KG1 (cell line): ENCODE measurements at regions not wholly inside any gene's neighbourhood (a gene's known extent, or its start where the extent isn't known, plus 50 kb on each side); places are given as distances from the start of the nearest gene placed in this dataset.

ENCODE experiments used
- DNase-seq: peaks from one replicate; lab custom pipeline; 2025; lab: John Stamatoyannopoulos, UW

- DNase-seq = no peak
Measured at GRCh38 chr5:74288448-74289108, 351.9 kb downstream of the ENC1 start.

DNA sequence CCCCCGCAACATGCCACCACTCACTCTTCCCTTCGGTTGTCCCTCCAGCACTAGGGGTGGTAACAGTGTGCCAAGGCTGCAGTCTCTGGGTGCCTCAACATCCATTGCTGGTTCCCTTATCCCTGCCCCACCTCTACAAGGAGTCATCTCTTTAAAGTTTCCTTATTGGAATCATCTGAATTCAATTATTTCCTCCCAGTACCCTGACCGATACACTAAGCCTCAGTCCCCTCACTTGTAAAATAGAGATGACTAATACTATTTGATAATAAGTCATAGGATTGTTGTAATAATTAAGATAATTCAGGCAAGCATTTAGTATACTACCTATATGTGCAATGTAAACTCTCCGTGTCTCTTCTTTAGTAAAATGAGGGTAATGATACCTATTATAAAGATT is 352.5 kb downstream of the ENC1 start:
- no peak for DNase-seq

DNA sequence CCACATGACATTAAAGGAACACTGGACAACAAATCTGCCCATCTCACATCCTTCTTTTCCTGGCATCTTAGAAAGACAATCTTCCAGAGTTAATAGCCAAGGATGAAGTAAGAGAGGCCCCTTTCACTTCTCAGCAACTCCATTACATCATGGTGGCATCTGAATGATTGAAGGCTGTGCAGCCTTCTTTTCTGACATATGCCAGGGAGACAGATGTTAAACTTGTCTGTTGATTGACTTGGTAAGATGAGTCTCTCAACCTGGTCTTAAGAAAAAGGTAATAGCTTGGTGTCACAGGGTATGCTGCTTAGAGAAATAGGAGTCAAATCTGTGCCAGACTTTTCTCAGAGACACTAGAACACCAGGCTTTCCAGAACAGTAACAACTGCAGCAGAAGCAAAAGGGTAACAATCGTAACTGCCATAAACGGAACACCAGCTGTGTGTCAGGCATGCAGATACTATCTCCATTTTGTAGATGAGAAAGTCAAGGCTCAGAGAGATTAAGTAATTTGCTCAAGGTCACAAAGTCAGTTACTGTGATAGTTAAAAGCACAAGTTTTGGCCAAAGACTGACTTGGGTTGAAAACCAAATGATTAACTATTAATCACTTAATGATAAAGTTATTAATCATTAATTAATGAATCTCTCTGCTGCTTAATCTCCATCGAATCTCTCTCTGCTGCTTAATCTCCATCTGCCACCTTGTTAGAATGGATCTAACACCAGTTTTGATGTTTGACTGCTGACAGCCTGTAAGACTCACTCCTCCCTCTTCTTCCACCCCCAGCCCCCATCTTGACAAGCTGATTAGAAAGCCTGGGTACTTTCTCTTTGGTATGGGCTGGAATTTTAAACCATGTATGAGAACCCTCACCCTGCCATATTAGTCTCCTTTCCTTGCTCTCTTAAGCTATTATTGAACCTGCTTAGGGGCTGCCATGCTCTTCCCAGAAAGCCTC is 353.5 kb downstream of the ENC1 start:
- no peak for DNase-seq

GRCh38 chr5:74285675-74286280 is 354.8 kb downstream of the ENC1 start:
- DNase-seq = no peak

GRCh38 chr5:74282490-74282889 is 358.0 kb downstream of the ENC1 start:
- no peak for DNase-seq

DNA sequence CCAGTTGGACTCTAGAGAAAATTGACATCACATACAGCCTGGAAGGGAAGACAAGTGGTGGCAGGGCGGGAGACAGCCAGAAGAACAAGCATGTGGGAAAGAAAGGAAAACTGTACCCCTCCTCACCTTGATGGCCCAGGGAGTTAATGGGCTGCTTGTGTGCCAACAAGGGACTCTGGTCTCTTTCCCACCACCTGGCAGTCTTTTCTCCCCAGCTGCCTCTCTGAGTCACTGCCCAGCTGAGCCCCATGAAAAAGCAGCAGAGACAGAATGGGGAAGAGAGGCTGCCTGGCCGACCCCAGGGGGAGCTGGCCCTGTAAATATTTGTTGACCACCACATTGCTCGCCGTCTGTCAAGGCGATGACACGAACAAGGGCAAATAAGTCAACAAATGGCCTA is 359.4 kb downstream of the ENC1 start:
- no peak for DNase-seq

GRCh38 chr5:74280306-74280705 is 360.2 kb downstream of the ENC1 start:
- DNase-seq = no peak

GRCh38 chr5:74279244-74279643 is 361.3 kb downstream of the ENC1 start:
- DNase-seq = no peak

GRCh38 chr5:74277418-74277817 is 363.1 kb downstream of the ENC1 start:
- DNase-seq = no peak

DNA sequence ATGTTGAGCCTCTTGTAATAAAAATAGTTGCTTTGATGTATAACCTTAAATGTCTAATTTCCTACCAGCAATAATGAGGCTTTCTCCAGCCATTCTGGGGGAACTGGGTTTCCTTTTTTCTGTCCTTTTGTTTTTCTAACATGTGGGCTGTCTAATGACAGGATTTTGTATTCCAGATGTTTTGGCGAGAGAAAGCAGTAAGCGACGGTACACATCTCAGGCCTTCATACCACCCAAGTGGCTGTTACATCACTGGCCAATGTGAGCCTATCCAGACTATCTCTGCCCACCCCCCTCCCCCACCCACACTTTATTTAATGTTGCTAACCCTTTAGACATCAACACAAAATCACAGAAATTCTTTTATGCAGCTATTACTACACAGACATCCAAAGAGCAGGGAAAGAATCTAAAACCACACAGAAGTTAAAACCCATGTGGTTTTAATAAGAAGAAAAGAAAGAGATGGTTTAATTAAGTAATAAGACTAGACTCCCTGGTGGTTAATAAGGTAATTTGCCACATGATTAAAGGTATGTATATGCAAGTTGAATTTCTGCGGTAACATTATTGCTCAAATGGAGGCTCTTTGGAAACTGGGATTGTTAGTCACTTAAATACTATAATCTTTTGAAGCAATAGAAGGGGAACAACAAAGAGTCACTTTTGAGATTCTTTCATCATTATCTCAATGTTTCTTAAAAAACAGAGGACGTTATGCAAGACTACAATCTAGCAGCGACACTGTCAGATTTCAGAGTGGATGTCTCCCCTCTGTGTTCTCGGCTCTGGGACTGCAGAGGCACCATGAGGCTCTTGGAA is 365.1 kb downstream of the ENC1 start:
- DNase-seq = no peak

- no peak for DNase-seq
Measured at GRCh38 chr5:74274326-74274725, 366.2 kb downstream of the ENC1 start.

- DNase-seq = no peak
Measured at GRCh38 chr5:74272831-74273451, 367.6 kb downstream of the ENC1 start.

DNA sequence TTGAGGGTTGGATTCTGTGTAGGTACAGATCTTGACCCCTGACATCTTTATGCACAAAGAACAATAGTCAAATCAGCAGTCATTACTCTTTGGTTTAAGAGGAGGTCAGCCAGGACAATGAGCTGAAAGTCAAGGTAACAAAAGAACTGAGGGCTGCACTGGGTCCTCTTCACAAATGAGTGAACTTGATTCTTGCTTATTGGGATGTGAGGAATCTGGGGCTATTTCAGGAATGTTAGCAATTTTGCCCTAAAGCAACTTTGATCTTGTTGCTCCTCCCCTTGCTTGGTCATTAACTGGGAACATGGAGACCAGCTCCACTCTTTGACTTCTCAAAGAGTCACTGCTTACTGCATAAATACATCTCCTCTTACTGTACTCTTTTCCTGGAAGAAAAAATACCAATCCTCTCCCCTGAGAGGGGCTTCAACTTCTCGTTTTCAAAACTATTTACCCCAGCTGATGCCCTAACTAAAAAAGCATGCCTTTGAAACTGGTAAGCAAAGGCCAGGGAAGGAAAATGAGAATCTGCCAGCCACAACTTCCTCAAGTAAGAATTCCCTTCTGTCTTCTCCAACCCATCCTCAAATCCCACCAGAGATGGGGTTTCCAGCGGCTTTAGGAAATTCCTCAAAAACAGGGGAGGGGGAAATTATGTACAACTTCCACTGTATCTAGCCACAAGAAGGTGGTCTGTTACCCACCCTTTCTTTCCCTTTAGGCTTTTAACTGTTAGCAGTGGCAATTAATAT is 368.3 kb downstream of the ENC1 start:
- no peak for DNase-seq

DNA sequence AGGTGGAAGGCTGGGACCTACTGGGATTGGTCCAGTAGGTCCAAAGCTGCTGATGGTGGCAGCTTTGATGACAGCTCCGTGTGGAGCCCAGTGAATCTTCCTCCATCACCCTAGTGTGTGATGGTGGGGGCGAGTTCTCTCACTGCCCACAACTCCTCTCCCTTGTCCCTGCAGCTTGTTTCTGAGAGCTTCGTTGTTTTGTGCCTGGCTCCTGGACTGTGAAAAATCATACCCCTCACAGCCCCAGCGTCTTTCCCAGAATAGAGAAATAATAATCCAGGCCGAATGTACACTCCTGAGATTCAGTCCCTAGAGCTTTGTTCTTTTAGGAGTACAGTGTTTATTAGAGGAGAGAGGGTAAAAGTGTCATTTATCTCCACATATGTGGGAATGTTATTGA is 372.2 kb downstream of the ENC1 start:
- DNase-seq = no peak

- no peak for DNase-seq
Measured at GRCh38 chr5:74266836-74267235, 373.7 kb downstream of the ENC1 start.

DNA sequence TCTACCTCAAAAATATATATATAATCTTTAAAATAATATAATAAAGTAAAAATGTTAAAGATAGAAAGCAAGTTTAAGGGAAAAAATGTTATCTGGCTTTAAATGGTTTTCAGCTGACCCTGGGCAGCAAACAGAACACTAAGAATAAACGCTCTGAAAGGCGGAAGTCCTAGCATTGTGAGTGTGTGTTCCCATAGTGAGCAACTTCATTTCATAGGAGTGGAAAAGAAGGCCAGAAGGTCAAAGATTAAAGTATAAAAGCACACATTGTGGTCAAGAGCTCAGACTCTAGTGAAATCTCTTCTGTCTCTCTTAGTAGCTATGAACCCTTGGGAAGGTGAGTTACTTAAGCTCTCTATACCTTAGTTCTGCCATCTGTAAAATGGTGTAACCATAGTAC is 374.4 kb downstream of the ENC1 start:
- no peak for DNase-seq

DNA sequence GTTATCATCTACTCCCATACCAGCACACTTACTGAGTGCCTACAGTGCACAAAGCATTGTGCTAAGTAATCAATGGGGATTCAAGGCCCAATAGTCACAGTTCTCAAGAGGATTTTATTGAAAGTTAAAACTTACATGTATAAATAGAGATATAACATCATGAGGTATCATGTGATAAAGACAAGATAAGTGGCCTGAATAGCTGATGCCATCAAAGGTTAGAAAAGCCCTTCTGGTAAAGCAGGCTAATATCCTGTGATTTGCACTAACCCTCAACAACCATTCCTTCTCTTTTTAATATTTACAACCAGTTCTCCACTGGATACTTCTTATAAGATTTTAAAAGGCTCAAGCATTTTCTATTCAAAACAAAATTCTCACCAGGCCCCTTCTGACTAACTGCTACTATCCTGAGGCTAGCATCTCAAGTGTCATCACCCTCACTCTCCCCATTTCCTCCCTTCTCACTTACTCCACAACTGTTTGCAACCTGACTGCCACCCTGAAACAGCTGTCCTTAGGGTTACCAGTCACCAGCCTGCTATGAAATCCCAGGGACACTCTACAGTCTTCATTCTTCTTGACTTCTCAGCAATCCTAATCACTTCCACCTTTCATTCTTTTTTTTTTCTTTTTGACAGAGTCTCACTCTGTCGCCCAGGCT is 377.9 kb downstream of the ENC1 start:
- no peak for DNase-seq

GRCh38 chr5:74261866-74262265 is 378.7 kb downstream of the ENC1 start:
- no peak for DNase-seq

GRCh38 chr5:74261421-74261820 is 379.1 kb downstream of the ENC1 start:
- DNase-seq = no peak

GRCh38 chr5:74259572-74259971 is 381.0 kb downstream of the ENC1 start:
- DNase-seq = no peak
